ENCODE measurements at regions not wholly inside any gene's neighbourhood (a gene's known extent, or its start where the extent isn't known, plus 50 kb on each side); places are given as distances from the start of the nearest gene placed in this dataset.

DNA sequence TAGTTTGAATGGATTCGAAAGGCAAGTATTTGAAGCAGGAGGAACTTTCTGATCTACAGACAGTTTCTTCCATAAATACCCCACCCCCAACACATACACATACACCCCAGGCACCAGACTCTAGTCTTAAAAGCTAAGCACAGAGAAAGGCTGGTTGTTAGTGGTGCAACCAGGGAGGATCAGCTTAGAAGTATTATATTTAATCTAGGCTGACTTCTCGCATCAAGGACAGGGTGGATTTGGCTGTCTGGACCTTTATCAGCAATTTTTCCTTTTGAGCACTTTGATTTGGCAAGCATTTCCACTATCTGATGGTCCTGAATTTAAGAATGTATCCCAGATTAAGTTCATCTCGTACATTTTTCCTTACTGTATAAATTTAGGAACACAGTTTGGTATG, 1489.8 kb upstream of the FLRT2 start:
- TF ChIP-seq EZH2 (IDR thresholded peaks at IDR 0.05; ENCODE audit: insufficient read depth, poor library complexity, severe bottlenecking) (no peak), EZH2phosphoT487 (IDR thresholded peaks at IDR 0.05; ENCODE audit: insufficient read depth, low read depth) (no peak)
